RWPE1 (cell line): ENCODE measurements at regions not wholly inside any gene's neighbourhood (a gene's known extent, or its start where the extent isn't known, plus 50 kb on each side); places are given as distances from the start of the nearest gene placed in this dataset.
A peak's percentile ranks its signal among the peaks of the same experiment; 100 is the strongest.
"Not testable (repeated sequence)": the region's sequence is repeated elsewhere in the genome, so short reads cannot be mapped to it uniquely, and the experiment has no call there.

Experiments used
- CTCF ChIA-PET: fragments of 350-600 bp; sonication (Branson Sonifier 250); formaldehyde crosslinking; extraction: SDS; loops from one replicate; lab custom pipeline; 2021; lab: Yijun Ruan, JAX
- POLR2A ChIA-PET: fragments of 400-600 bp; formaldehyde crosslinking; extraction: SDS; loops from one replicate; lab custom pipeline; 2020; ENCODE audit warnings: antibody characterized with exemption; ENCODE audit not compliant: low non-redundant PET; lab: Yijun Ruan, JAX
- DNase-seq: peaks from one replicate; pipeline ENCODE4 v3.0.0; 2012; ENCODE audit warnings: low spot score
- H3K27ac ChIP-seq: fragments of 450-650 bp; 2 replicates; pipeline ENCODE4 v1.5.1; 2017
- TF ChIP-seq, protein P1 (sequence below): fragments of 450-650 bp; conservative IDR thresholded peaks from 2 replicates; pipeline ENCODE4 v1.5.1; 2017; ENCODE audit warnings: low read depth, mild to moderate bottlenecking

DNA sequence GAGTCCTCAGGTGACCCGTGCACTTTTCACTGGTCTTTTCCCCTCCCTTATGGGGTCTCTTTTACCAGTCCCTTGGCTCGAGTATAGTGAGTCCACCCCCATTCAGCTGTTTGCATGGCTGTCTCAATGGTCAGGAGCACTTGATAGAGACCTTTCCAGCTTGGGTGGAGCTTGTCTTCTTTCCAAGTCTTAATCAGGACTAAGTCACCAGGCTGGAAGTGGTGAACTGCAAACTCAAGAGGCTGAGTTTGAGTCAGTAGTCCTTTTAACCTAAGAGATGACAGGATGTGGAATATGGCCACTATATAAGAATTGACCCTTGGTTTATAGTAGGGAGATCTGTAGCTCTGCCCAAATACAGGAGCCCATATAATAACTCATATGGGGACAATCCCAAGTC is 279.7 kb downstream of the PYDC2 start:
- no peak overlapping the region for H3K27ac ChIP-seq
- TF ChIP-seq, protein P1, sequence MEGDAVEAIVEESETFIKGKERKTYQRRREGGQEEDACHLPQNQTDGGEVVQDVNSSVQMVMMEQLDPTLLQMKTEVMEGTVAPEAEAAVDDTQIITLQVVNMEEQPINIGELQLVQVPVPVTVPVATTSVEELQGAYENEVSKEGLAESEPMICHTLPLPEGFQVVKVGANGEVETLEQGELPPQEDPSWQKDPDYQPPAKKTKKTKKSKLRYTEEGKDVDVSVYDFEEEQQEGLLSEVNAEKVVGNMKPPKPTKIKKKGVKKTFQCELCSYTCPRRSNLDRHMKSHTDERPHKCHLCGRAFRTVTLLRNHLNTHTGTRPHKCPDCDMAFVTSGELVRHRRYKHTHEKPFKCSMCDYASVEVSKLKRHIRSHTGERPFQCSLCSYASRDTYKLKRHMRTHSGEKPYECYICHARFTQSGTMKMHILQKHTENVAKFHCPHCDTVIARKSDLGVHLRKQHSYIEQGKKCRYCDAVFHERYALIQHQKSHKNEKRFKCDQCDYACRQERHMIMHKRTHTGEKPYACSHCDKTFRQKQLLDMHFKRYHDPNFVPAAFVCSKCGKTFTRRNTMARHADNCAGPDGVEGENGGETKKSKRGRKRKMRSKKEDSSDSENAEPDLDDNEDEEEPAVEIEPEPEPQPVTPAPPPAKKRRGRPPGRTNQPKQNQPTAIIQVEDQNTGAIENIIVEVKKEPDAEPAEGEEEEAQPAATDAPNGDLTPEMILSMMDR = no peak
- ChIA-PET POLR2A (no interaction called here), CTCF (no interaction called here)
- DNase-seq = no peak

DNA sequence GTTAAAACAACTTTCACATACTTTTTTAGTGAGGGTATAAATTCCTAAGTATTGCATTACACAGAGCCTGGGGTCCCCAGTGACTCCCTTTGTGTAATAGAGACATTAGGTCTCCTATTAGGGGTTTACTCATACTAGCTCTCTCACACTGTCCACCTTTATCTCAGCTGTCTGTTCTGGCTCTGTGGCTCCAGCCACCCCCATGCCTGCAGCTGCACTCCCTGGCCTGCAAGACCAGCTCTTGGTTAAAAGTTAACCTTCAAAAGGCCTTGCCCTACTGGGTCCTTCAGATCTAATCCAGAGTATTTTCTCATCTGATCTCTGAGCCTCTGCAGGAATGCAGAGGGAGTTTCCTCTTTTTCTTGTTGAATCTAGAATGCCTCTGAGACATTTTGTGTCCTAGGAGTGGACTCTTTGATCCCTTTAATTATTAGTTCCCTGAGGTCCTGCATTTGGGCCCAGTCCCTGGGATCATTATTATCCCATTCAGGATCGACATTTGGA is 280.9 kb downstream of the PYDC2 start:
- POLR2A ChIA-PET, DNase-seq, CTCF ChIA-PET, H3K27ac ChIP-seq: not testable (repeated sequence)

DNA sequence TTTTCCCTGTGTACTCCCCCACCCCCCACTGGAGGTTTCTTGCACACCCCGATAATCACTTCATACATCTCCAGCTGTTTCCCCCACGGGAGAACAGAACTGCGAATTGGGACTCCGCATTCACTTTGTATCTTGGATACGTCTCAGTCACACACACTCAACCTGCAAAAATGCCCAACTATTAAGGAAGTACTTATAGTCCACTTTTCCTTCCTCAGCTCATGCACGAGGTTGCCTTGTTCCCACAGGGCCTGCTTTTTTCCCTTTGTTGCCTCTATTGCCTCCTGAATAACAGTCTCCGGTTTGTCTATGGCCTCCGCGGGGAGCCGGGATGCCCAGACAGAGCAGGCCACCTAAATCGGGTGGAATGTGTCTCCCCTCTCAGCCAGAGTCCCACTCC is 282.3 kb downstream of the PYDC2 start:
- CTCF ChIA-PET = interaction anchor here (0.5 kb wide), 1 partner anchor 701 kb away, joined by 4 read pairs; no protein-coding TSS in a partner anchor
- TF ChIP-seq, protein P1 = no peak

DNA sequence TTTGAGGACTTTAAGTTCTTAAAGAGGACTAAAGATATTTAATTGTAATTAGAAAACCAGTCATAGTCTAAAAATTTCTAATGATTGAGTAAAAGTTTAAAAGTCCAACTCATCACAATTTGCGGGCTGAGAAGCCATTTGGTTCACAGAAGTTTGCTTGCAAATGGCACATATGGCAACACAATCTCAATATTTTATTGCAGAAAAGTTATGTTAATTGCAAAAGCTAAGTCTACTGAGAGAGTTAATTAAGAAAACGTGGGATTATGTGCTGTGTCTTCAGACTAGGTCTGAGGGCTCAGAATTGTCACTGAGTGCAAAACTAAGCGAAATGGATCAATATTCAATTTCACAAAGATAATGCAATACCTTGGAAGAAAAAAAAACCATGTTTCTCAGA is 289.7 kb downstream of the PYDC2 start:
- ChIA-PET POLR2A (no interaction called here), CTCF (no interaction called here)
- TF ChIP-seq, protein P1 = no peak
- H3K27ac ChIP-seq = no peak overlapping the region
- no peak for DNase-seq

More for the DNA sequence above, 282.3 kb downstream of the PYDC2 start:
- POLR2A ChIA-PET = no interaction called here
- no peak overlapping the region for H3K27ac ChIP-seq
- DNase-seq = no peak

DNA sequence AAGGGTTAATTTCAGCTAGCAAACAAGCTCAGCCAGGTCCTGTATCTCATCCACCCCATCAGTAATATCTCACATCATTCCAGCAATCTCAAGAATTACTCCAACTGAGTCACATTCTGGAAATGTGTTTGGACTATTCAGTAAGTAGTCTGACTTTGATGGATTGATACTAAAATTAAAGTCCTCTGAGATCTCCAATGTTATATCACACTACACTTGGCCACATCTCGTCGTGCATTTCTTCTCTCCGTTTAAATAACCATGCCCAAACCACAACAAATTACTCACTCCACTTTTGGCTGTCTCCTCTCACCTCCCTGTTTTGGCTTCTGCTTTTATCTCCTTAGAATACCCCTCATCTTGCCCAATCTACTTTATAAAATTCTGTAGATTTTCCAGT is 292.2 kb downstream of the PYDC2 start:
- TF ChIP-seq, protein P1 = no peak
- POLR2A ChIA-PET = no interaction called here
- CTCF ChIA-PET = interaction anchor here (0.6 kb wide), 1 partner anchor 34 kb away, joined by 3 read pairs; no protein-coding TSS in a partner anchor
- no peak for DNase-seq
- H3K27ac ChIP-seq = no peak overlapping the region

DNA sequence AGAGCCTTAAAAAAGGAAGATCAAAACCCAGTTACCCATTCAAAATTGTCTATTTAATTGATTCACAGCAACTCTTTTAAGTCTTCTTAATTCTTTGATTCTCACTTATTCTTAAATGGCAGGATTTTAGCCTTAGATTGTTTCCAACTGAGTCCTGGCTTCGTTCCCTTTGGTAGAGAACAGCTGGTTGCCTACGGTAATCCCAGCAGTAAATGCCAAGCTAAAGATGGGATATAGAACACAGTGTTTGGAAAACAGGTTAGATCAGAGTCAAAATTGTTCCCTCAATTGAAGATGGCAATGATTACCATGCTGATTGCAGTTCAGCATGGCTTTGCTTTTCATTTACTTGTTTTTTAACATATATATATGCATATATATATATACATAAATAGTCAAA is 300.9 kb downstream of the PYDC2 start:
- ChIA-PET CTCF (no interaction called here), POLR2A (no interaction called here)
- TF ChIP-seq, protein P1 = no peak
- DNase-seq = no peak
- H3K27ac ChIP-seq = no peak overlapping the region

DNA sequence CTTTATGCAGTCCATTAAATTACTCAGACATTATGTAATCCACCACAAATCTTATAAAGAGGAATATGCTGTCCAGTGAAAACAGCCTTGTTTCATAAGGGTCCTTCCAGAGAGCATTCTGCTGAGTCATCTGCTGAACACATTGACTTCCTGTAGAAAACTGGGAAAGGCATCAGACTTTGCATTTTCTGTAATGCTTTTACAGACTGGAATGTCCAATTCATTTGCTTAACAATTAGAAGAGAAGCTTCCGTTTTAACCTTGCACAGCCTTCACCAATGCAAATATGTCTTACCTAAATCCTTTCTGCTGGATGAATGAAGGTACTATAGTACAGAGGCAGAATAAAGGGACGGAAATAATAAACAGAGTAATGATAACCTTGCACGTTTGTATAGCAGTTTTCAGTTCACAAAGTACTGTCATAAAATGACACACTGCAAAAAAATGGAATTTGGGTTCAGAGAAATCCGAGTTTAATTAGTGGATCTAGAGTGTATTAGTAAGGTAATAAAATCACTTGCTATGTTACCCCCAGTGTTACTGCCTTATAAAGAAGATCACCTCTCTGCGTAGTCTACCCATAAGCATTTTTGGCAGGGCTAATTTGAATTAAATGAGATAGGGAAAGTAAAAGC is 301.5 kb downstream of the PYDC2 start:
- no peak overlapping the region for H3K27ac ChIP-seq
- DNase-seq = peak; percentile 41
- TF ChIP-seq, protein P1 = no peak
- CTCF ChIA-PET = no interaction called here
- POLR2A ChIA-PET = no interaction called here
